ENCODE measurements at regions not wholly inside any gene's neighbourhood (a gene's known extent, or its start where the extent isn't known, plus 50 kb on each side); places are given as distances from the start of the nearest gene placed in this dataset.

DNA sequence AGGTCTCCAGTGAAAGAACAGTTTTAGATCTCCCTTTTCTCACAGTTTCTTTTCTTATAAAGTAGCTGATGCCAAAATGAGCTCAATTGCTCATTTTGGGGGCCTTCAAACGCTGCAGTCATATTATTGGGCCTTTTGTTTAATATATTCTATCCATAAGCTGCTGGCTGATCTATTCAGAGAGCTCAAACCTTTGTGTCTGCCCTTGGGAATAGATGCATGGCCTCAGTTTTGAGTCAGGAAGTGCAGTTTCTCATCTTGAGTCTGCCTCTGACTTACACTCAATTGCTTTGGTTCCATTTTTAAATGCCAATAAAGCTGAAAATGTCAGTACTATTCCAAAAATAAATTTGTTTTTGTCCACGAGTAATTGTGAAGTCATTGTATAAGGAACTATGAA lies 468.9 kb downstream of the KLF12 start:
- TF ChIP-seq, protein P1, sequence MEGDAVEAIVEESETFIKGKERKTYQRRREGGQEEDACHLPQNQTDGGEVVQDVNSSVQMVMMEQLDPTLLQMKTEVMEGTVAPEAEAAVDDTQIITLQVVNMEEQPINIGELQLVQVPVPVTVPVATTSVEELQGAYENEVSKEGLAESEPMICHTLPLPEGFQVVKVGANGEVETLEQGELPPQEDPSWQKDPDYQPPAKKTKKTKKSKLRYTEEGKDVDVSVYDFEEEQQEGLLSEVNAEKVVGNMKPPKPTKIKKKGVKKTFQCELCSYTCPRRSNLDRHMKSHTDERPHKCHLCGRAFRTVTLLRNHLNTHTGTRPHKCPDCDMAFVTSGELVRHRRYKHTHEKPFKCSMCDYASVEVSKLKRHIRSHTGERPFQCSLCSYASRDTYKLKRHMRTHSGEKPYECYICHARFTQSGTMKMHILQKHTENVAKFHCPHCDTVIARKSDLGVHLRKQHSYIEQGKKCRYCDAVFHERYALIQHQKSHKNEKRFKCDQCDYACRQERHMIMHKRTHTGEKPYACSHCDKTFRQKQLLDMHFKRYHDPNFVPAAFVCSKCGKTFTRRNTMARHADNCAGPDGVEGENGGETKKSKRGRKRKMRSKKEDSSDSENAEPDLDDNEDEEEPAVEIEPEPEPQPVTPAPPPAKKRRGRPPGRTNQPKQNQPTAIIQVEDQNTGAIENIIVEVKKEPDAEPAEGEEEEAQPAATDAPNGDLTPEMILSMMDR (IDR thresholded peaks at IDR 0.05; ENCODE audit: control insufficient read depth, insufficient read depth, low read depth, low read length, missing control alignments): no peak
- DNase-seq (ENCODE audit: low read depth): no peak
- H3K4me3 ChIP-seq (ENCODE audit: control insufficient read depth, low read depth, low read length): no peak overlapping the region

DNA sequence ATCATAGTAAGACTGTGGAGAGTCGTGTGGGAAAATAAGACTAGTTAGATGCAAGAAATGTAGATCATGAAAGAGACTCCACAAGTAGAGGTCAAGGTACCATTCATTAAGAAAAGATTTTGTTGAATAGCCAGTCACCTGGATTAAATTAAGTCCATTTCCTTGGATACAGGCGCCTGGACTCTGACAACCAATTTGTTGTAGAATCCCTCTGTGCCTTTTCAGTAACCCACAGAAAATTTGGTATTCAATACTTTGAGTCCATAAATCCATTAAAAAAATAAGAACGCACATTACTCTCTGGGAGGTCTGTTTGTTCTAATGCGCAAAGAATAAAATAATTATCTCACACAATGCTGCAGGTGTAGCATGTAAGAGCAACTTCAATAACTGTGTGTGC lies 469.4 kb downstream of the KLF12 start:
- DNase-seq (ENCODE audit: low read depth): no peak
- no peak overlapping the region for H3K4me3 ChIP-seq (ENCODE audit: control insufficient read depth, low read depth, low read length)

DNA sequence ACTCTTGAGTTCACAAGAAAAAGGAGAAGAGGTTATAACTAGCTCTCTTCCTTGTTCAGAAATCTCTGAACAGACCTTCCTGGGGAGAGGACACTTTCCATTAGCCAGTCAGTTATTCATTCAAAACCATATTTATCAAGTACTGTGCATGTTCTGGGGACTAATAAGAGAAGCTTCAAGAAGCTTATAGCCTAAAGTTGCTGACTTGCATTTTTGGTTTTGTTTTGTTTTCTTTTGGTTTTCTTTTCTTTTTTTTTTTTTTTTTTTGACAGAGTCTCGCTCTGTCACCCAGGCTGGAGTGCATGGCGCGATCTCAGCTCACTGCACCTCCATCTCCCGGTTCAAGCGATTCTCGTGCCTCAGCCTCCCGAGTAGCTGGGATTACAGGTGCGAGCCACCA lies 471.4 kb downstream of the KLF12 start:
- TF ChIP-seq, protein P1 (IDR thresholded peaks at IDR 0.05; ENCODE audit: control insufficient read depth, insufficient read depth, low read depth, low read length, missing control alignments): no peak
- H3K4me3 ChIP-seq (ENCODE audit: control insufficient read depth, low read depth, low read length): no peak overlapping the region
- no peak for DNase-seq (ENCODE audit: low read depth)

More for the DNA sequence above, 469.4 kb downstream of the KLF12 start:
- TF ChIP-seq, protein P1 (IDR thresholded peaks at IDR 0.05; ENCODE audit: control insufficient read depth, insufficient read depth, low read depth, low read length, missing control alignments): no peak

DNA sequence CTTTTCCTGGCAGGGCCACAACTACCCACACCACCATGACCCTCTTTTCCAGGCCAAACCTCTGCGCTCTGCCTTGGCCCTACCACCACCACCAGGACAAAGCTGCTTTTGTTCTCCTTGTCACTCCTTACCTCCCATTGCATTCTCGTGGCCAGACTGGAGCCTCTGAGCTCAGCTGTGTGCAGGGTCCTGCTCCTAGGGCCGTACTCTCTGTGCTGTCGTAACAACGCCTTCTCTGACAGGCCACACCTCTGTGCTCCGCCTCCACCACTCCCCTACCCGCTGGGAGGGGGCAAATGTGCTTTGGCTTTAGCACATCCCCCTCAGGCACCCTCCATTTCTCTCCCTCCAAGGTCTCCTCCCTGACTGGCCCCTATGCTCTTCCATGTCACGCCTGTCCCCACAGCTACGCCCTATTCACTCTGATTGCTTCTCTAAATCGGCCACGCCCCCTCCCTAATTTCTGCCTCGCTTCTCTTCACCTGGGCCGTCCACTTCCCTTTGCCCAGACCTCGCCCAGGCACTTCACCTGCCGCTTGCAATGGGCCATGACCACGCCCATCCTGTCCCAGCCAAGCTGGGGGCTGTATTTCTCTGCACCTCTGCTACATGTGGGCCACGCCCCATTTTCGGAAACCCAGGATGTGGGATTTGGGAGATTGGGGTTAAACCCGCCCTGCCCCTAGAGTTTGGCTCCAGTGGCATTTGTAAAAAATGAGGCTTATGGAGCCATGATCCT lies 472.3 kb downstream of the KLF12 start:
- DNase-seq (ENCODE audit: low read depth): no peak
- H3K4me3 ChIP-seq (ENCODE audit: control insufficient read depth, low read depth, low read length): no peak overlapping the region
- TF ChIP-seq, protein P1 (IDR thresholded peaks at IDR 0.05; ENCODE audit: control insufficient read depth, insufficient read depth, low read depth, low read length, missing control alignments): no peak

DNA sequence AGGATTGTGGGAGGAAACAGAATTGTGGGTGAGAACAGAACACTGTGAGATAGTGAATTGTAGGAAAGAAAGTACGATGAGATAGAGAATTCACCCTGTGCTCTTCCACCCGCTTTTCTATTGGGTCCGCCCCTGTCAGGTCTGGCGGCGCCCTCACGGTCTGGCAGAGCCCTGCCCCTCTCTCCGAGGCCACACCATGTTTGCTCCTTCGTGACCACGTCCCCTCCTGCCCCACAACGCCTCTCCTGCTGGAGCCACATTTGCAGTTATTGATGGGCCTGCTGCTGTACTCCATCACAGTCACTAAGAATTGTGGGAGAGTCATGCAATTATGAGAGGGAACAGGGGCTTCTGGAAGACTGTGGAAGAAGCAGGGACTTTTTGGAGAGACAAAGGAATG lies 473.1 kb downstream of the KLF12 start:
- no peak for DNase-seq (ENCODE audit: low read depth)
- H3K4me3 ChIP-seq (ENCODE audit: control insufficient read depth, low read depth, low read length): no peak overlapping the region
- TF ChIP-seq, protein P1 (IDR thresholded peaks at IDR 0.05; ENCODE audit: control insufficient read depth, insufficient read depth, low read depth, low read length, missing control alignments): no peak

DNA sequence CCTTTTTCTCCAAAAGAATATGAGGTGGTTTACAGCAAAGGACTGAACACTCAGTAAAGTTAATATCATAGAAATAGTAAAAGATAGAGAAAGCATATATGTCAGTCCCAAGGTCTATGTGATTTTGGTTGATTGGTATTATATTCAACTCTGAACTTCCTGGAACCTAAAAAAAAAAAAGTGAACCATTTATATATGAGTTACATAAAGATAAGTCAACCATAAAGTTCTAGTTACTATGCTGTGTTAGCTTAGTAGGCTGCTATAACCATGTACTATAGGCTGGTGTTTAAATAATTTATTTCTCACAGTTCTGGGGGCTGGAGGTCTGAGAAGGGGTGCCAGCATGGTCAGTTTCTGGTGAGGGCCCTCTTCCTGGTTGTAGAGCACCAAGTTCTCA lies 475.6 kb downstream of the KLF12 start:
- DNase-seq (ENCODE audit: low read depth): no peak
- TF ChIP-seq, protein P1 (IDR thresholded peaks at IDR 0.05; ENCODE audit: control insufficient read depth, insufficient read depth, low read depth, low read length, missing control alignments): no peak
- no peak overlapping the region for H3K4me3 ChIP-seq (ENCODE audit: control insufficient read depth, low read depth, low read length)
